ENCODE measurements at regions not wholly inside any gene's neighbourhood (a gene's known extent, or its start where the extent isn't known, plus 50 kb on each side); places are given as distances from the start of the nearest gene placed in this dataset.

DNA sequence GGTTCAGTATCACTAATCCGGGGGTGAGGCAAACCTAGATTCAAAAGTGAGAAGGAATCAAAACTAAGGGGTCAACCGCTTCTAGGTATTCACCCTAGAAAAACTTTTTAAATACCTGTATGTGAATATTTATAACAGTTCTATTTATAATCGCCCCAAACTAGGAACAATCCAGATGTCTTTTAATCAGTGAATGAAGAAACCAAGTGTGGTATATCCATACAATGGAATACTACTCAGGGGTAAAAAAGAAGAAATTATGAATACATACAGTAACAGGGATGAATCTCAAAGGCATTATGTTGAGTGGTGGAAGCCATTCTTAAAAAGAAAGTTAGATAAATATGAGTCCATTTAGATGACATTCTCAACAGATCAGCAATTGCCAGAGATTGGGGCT, 178.0 kb upstream of the BLID start:
- peaks cover 4% of the 10 kb centered on the region for H3K36me3 Mint-ChIP-seq (ENCODE audit: low read depth)

DNA sequence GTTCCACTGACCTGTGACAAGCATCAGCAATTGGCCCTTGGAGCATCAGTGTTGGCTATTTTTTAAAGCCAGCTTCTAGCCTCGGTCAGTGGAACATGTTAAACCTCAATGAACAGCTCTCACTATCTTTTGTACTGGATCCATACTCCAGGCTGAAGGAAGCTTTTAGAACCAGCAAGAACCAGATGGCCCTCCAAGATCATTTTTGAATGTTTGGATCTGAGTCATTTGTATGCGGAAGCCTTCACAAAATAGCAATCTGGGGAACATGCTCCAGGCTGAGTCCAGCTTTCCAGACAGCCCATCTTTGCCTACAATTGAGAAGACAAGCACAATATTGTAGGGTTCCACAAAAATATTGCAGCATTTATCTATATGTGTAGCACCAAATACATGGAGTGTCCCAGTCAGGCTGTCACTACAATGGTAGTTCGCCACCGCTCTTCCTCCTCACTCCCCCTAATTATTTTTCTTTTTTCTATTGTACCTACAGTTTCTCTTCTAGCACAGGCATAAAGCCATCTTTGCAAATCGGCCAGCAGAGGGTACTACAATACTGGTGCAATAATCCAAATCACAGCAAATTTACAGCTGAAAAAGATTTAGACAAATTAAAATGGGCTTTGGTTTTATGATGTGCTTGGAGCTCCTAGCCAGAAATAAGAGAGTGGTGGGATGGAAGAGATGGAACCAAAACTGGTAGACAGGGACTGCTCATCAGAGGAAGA, 177.4 kb upstream of the BLID start:
- H3K9me3 Mint-ChIP-seq: peaks cover 29% of the 10 kb centered on the region
- TF ChIP-seq, protein P1, sequence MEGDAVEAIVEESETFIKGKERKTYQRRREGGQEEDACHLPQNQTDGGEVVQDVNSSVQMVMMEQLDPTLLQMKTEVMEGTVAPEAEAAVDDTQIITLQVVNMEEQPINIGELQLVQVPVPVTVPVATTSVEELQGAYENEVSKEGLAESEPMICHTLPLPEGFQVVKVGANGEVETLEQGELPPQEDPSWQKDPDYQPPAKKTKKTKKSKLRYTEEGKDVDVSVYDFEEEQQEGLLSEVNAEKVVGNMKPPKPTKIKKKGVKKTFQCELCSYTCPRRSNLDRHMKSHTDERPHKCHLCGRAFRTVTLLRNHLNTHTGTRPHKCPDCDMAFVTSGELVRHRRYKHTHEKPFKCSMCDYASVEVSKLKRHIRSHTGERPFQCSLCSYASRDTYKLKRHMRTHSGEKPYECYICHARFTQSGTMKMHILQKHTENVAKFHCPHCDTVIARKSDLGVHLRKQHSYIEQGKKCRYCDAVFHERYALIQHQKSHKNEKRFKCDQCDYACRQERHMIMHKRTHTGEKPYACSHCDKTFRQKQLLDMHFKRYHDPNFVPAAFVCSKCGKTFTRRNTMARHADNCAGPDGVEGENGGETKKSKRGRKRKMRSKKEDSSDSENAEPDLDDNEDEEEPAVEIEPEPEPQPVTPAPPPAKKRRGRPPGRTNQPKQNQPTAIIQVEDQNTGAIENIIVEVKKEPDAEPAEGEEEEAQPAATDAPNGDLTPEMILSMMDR (IDR thresholded peaks at IDR 0.05; ENCODE audit: unreplicated experiment in 3 of 3): no peak
- H3K36me3 Mint-ChIP-seq (ENCODE audit: low read depth): peaks cover 4% of the 10 kb centered on the region
- no peak overlapping the region for H3K4me3 Mint-ChIP-seq
- no peak overlapping the region for H3K27ac Mint-ChIP-seq
- peaks cover 7% of the 10 kb centered on the region for H3K4me1 Mint-ChIP-seq
- no peaks in the 10 kb centered on the region for H3K27me3 Mint-ChIP-seq (ENCODE audit: low read depth)

More for the DNA sequence above, 178.0 kb upstream of the BLID start:
- Mint-ChIP-seq H3K4me3 (no peak overlapping the region), H3K9me3 (peaks cover 32% of the 10 kb centered on the region), H3K4me1 (peaks cover 7% of the 10 kb centered on the region), H3K27me3 (ENCODE audit: low read depth) (no peaks in the 10 kb centered on the region), H3K27ac (no peak overlapping the region)
- TF ChIP-seq, protein P1 (IDR thresholded peaks at IDR 0.05; ENCODE audit: unreplicated experiment in 3 of 3): no peak

DNA sequence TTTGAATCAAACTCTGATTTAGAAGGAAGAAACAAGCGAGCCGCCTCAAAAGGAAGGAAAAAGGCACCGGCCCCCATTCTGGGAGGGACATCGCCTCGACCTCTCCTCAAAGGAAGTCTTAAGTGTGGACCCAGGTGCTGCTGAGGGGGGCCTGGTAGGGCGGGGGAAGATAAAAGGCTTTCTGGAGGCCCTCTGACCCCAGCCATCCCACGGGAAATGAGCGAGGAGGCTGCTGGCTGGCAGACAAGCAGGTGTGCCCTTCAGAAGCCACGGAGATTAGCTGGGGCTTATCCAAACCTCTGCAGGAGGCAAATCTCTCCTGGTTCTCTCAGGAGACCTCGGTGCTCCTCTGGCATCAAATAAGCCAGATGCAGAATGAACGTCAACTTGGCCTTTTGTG, 171.4 kb upstream of the BLID start:
- no peak overlapping the region for H3K4me3 Mint-ChIP-seq
- H3K27ac Mint-ChIP-seq: peak overlapping the region in 1 of 3 experiments; percentile 44
- TF ChIP-seq, protein P1 (IDR thresholded peaks at IDR 0.05; ENCODE audit: unreplicated experiment in 3 of 3): no peak
- H3K27me3 Mint-ChIP-seq (ENCODE audit: low read depth): no peaks in the 10 kb centered on the region
- peaks cover 3% of the 10 kb centered on the region for H3K9me3 Mint-ChIP-seq
- peaks cover 18% of the 10 kb centered on the region for H3K4me1 Mint-ChIP-seq
- no peaks in the 10 kb centered on the region for H3K36me3 Mint-ChIP-seq (ENCODE audit: low read depth)

DNA sequence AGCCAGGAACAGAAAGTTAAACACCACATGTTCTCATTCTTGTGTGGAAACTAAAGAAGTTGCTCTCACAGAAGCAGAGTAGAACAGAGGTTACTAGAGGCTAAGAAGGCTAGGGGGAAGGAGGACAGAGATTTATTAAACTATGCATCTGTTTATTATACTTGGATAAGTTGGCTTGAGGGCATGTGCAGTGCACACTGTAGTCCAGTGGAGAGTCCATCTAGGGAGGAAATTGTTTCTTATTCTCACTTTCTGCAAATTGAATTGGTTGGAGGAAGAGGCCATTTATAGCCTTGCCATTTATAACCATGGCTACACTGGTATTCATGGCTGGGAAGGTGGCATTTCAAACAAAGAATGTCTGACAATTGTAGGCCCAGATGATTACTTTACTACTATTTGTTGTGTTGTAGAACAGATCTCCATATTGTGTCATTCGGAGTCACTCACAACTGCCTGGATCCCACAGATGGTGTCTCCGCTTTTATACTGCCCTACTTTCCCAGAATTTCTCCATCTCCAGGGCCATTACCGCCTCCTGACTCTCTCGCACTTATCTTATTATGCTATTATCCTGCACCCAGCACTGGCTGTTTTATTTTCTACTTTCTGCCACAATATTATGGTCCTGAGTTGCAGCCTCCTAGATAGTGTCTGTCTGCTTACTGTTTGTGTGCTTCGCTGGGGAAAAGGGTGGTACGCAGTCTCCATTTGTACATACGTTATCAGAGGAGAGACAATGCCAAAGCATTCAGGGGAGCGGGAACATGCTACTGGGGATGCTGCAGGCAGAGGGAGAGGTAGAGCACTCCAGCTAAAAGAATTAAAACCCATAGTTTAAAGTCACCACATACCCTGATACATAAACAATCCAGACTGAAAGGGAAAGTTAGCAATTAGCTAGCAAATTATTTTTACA, 169.3 kb upstream of the BLID start:
- Mint-ChIP-seq H3K27ac (no peak overlapping the region), H3K4me3 (no peak overlapping the region), H3K36me3 (ENCODE audit: low read depth) (no peaks in the 10 kb centered on the region), H3K4me1 (peaks cover 18% of the 10 kb centered on the region), H3K9me3 (no peaks in the 10 kb centered on the region), H3K27me3 (ENCODE audit: low read depth) (no peaks in the 10 kb centered on the region)
- TF ChIP-seq, protein P1 (IDR thresholded peaks at IDR 0.05; ENCODE audit: unreplicated experiment in 3 of 3): no peak

DNA sequence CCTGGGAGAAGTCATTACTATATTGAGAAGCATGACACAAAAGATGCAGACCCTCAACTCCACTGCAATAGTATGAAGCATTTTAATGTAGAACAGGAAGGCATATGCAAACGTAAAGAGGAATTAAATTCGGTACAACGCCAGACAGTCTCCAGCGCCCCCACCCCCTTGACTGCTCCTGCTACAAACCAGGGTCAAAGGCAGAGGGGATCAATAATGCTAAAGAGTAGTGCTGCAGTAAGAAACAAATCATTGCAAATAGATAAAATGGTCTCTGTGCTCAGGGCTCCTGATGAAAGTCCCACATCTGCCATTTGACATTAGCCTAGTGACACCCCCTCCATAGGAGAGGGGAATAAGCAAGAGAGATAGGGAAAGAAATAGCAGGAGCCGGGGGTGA, 164.9 kb upstream of the BLID start:
- no peak overlapping the region for H3K27ac Mint-ChIP-seq
- no peaks in the 10 kb centered on the region for H3K27me3 Mint-ChIP-seq (ENCODE audit: low read depth)
- TF ChIP-seq, protein P1 (IDR thresholded peaks at IDR 0.05; ENCODE audit: unreplicated experiment in 3 of 3): no peak
- no peaks in the 10 kb centered on the region for H3K9me3 Mint-ChIP-seq
- no peak overlapping the region for H3K4me3 Mint-ChIP-seq
- H3K36me3 Mint-ChIP-seq (ENCODE audit: low read depth): no peaks in the 10 kb centered on the region
- H3K4me1 Mint-ChIP-seq: peaks cover 12% of the 10 kb centered on the region

Data from nephron (organoid).